OCI-LY7 (cell line): ENCODE measurements at regions not wholly inside any gene's neighbourhood (a gene's known extent, or its start where the extent isn't known, plus 50 kb on each side); places are given as distances from the start of the nearest gene placed in this dataset.

Source experiments
- BruUV-seq: library from RNA; stranded (reverse); fragments of 400-500 nt; replicated peaks from 2 replicates; lab custom pipeline; 2021; lab: Mats Ljungman, UMichigan
- CTCF ChIA-PET: fragments of 300-600 bp; sonication (Branson Sonifier 250); formaldehyde crosslinking; loops from one replicate; lab custom pipeline; 2022; ENCODE audit warnings: antibody characterized with exemption; ENCODE audit not compliant: unreplicated experiment; lab: Charles Lee
- POLR2A ChIA-PET: fragments of 300-600 bp; sonication (Branson Sonifier 250); formaldehyde crosslinking; loops from one replicate; lab custom pipeline; 2022; ENCODE audit warnings: antibody characterized with exemption; lab: Charles Lee
- DNase-seq: peaks from one replicate; pipeline ENCODE4 v3.0.0-alpha.2; 2015; ENCODE audit warnings: low spot score
- H2AFZ ChIP-seq: fragments of 200-600 bp; sonication (generic), shearing (Covaris generic); 2 replicates; pipeline ENCODE4 v1.6.1; 2014; ENCODE audit warnings: mild to moderate bottlenecking, antibody characterized with exemption, low read length, moderate library complexity
- H3K27ac ChIP-seq: fragments of 200-600 bp; sonication (generic); 2 replicates; pipeline ENCODE4 v1.5.1; 2014; ENCODE audit warnings: mixed run types, low read depth, mild to moderate bottlenecking, moderate library complexity, low read length, inconsistent platforms; ENCODE audit not compliant: poor library complexity, severe bottlenecking
- H3K36me3 ChIP-seq: fragments of 200-600 bp; sonication (generic); 2 replicates; pipeline ENCODE4 v1.6.1; 2014; ENCODE audit warnings: mild to moderate bottlenecking, antibody characterized with exemption, low read length, moderate library complexity, mixed read lengths; ENCODE audit not compliant: insufficient read depth
- H3K4me1 ChIP-seq: fragments of 200-600 bp; sonication (generic); 2 replicates; pipeline ENCODE4 v1.5.1; 2014; ENCODE audit warnings: mild to moderate bottlenecking, low read length; ENCODE audit not compliant: insufficient read depth, poor library complexity, severe bottlenecking
- H3K4me2 ChIP-seq: fragments of 200-600 bp; sonication (generic); 2 replicates; pipeline ENCODE4 v1.6.1; 2014; ENCODE audit warnings: mild to moderate bottlenecking, low read length
- H3K4me3 ChIP-seq: fragments of 200-600 bp; sonication (generic); 2 replicates; pipeline ENCODE4 v1.5.1; 2014; ENCODE audit warnings: mild to moderate bottlenecking, low read depth, low read length; ENCODE audit not compliant: poor library complexity, severe bottlenecking
- H3K79me2 ChIP-seq: fragments of 200-600 bp; sonication (generic); 2 replicates; pipeline ENCODE4 v1.6.1; 2016; ENCODE audit warnings: low read depth, mild to moderate bottlenecking, low read length, moderate library complexity, mixed read lengths; ENCODE audit not compliant: insufficient read depth
- H3K9me2 ChIP-seq: fragments of 200-600 bp; sonication (generic); 2 replicates; pipeline ENCODE4 v1.6.1; 2016; ENCODE audit warnings: mild to moderate bottlenecking, low read length, mixed read lengths; ENCODE audit not compliant: insufficient read depth
- H3K9me3 ChIP-seq: fragments of 200-600 bp; sonication (generic); 2 replicates; pipeline ENCODE4 v1.6.1; 2014; ENCODE audit warnings: mild to moderate bottlenecking, mixed run types, low read length, mixed read lengths
- H4K20me1 ChIP-seq: fragments of 200-600 bp; sonication (generic); 2 replicates; pipeline ENCODE4 v1.6.1; 2014; ENCODE audit warnings: mild to moderate bottlenecking, antibody characterized with exemption, low read length, moderate library complexity, mixed read lengths; ENCODE audit not compliant: insufficient read depth
- EZH2phosphoT487 ChIP-seq: fragments of 200-600 bp; sonication (generic); IDR thresholded peaks from 2 replicates; pipeline ENCODE4 v1.6.1; 2018; ENCODE audit warnings: low read depth, borderline replicate concordance, mild to moderate bottlenecking, mixed run types, antibody characterized with exemption, low read length, moderate library complexity, mixed read lengths
- intact Hi-C: fragments of 100-400 bp; cut with micrococcal nuclease; formaldehyde crosslinking; loops from one replicate; pipeline ENCODE4 v1.10.0; 2022; ENCODE audit not compliant: unreplicated experiment
- TF ChIP-seq, protein P1 (sequence below): fragments of 200-600 bp; sonication (generic); conservative IDR thresholded peaks from 2 replicates; pipeline ENCODE4 v1.5.1; 2014; ENCODE audit warnings: mild to moderate bottlenecking, antibody characterized with exemption, low read length, moderate library complexity, mixed read lengths

DNA sequence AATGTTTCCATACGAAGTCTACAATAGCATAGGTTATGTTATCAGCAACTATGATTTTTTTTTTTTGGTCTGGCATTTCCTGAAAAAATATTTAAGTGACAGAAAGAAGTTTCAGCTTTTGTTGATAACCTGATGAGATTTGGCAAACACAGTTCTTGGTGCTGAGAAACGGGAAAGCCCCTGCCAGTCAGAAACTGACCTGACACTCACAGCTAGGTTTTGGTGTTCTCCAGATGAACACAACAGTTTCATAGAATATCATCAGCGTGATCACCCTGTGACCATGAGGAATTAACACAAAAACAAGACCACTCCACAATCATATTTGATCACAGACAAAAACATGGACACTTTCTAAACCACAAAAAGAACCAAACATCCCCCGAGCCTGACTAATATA is 152.5 kb upstream of the DCAF8L1 start:
- H3K9me2 ChIP-seq, result no peaks in the 10 kb centered on the region
- CTCF ChIA-PET, result no interaction called here
- BruUV-seq, result no TSS peak
- no peak for TF ChIP-seq EZH2phosphoT487
- TF ChIP-seq, protein P1, sequence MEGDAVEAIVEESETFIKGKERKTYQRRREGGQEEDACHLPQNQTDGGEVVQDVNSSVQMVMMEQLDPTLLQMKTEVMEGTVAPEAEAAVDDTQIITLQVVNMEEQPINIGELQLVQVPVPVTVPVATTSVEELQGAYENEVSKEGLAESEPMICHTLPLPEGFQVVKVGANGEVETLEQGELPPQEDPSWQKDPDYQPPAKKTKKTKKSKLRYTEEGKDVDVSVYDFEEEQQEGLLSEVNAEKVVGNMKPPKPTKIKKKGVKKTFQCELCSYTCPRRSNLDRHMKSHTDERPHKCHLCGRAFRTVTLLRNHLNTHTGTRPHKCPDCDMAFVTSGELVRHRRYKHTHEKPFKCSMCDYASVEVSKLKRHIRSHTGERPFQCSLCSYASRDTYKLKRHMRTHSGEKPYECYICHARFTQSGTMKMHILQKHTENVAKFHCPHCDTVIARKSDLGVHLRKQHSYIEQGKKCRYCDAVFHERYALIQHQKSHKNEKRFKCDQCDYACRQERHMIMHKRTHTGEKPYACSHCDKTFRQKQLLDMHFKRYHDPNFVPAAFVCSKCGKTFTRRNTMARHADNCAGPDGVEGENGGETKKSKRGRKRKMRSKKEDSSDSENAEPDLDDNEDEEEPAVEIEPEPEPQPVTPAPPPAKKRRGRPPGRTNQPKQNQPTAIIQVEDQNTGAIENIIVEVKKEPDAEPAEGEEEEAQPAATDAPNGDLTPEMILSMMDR, result no peak
- no peaks in the 10 kb centered on the region for H3K36me3 ChIP-seq
- H3K4me1 ChIP-seq, result no peaks in the 10 kb centered on the region
- no peak overlapping the region for H2AFZ ChIP-seq
- H3K4me3 ChIP-seq, result no peak overlapping the region
- H3K79me2 ChIP-seq, result no peaks in the 10 kb centered on the region
- H3K27ac ChIP-seq, result no peak overlapping the region
- H4K20me1 ChIP-seq, result no peaks in the 10 kb centered on the region
- H3K9me3 ChIP-seq, result no peaks in the 10 kb centered on the region
- no peak for DNase-seq
- intact Hi-C loops, result no loop called here
- POLR2A ChIA-PET, result no interaction called here
- no peak overlapping the region for H3K4me2 ChIP-seq

- no peak overlapping the region for H2AFZ ChIP-seq
- CTCF ChIA-PET, result no interaction called here
- no peak overlapping the region for H3K27ac ChIP-seq
- no peaks in the 10 kb centered on the region for H3K4me1 ChIP-seq
- no peaks in the 10 kb centered on the region for H3K36me3 ChIP-seq
- H3K79me2 ChIP-seq, result no peaks in the 10 kb centered on the region
- H3K9me3 ChIP-seq, result no peaks in the 10 kb centered on the region
- TF ChIP-seq EZH2phosphoT487, result no peak
- TF ChIP-seq, protein P1, result no peak
- BruUV-seq, result no TSS peak
- H4K20me1 ChIP-seq, result no peaks in the 10 kb centered on the region
- H3K4me2 ChIP-seq, result no peak overlapping the region
- H3K4me3 ChIP-seq, result no peak overlapping the region
- H3K9me2 ChIP-seq, result no peaks in the 10 kb centered on the region
- no peak for DNase-seq
- POLR2A ChIA-PET, result no interaction called here
- intact Hi-C loops, result no loop called here
These were observed 146.4 kb upstream of the DCAF8L1 start for GRCh38 chrX:28127662-28128061.

DNA sequence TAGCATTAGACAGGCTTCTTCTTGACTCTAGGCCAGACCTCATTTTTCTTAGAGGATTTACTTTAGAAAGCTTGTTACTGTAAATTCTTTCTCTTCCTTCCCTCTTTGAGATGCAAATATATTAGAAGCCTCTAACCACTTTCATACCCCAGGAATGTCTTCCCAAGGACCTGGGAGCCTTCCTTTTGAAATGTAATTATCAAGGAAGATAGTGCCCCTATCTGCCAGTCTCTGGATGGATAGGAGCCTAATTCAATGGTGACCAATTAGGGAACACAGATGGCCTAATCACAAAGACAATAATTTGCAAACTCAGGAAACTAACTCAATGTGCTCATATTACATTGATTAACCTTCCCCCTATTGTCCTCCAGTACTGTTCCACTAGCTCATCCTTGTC is 145.6 kb upstream of the DCAF8L1 start:
- intact Hi-C loops, result no loop called here
- no peaks in the 10 kb centered on the region for H3K36me3 ChIP-seq
- TF ChIP-seq, protein P1, result no peak
- TF ChIP-seq EZH2phosphoT487, result no peak
- H3K9me2 ChIP-seq, result no peaks in the 10 kb centered on the region
- ChIA-PET CTCF (no interaction called here), POLR2A (no interaction called here)
- no peak overlapping the region for H3K4me2 ChIP-seq
- no peak overlapping the region for H3K27ac ChIP-seq
- no peaks in the 10 kb centered on the region for H3K79me2 ChIP-seq
- no peak for DNase-seq
- H3K9me3 ChIP-seq, result no peaks in the 10 kb centered on the region
- H4K20me1 ChIP-seq, result no peaks in the 10 kb centered on the region
- H3K4me3 ChIP-seq, result no peak overlapping the region
- H2AFZ ChIP-seq, result no peak overlapping the region
- BruUV-seq, result no TSS peak
- H3K4me1 ChIP-seq, result no peaks in the 10 kb centered on the region
